T-cell (primary cell): ENCODE measurements at regions not wholly inside any gene's neighbourhood (a gene's known extent, or its start where the extent isn't known, plus 50 kb on each side); places are given as distances from the start of the nearest gene placed in this dataset.
A peak's percentile ranks its signal among the peaks of the same experiment; 100 is the strongest.

Experiments
- ATAC-seq, 4 experiments: fragments of 200-7000 bp in 3 of 4; fragments of 150-1000 bp in 1 of 4; cut with Tn5 transposase; replicated peaks in 1 of 4; 1 replicate in 3 of 4; 2 replicates in 1 of 4; pipeline ENCODE4 v1.10.0; 2021; ENCODE audit warnings: moderate library complexity in 3 of 4, mild to moderate bottlenecking in 2 of 4, moderate number of reproducible peaks in 1 of 4
- CTCF ChIA-PET, 2 donors: fragments of 300-600 bp; sonication (Branson Sonifier 250); formaldehyde crosslinking; loops; one replicate each; lab custom pipeline; 2022; ENCODE audit warnings: antibody characterized with exemption in 2 of 2; lab: Charles Lee
- POLR2A ChIA-PET, 2 donors: fragments of 300-600 bp; sonication (Branson Sonifier 250); formaldehyde crosslinking; loops; one replicate each; lab custom pipeline; 2022; ENCODE audit warnings: antibody characterized with exemption in 2 of 2; lab: Charles Lee
- DNase-seq, 35 experiments: peaks; one replicate each; pipeline versions ENCODE4 v3.0.0 to v3.0.0-alpha.2; 2013 to 2023
- H3K27ac ChIP-seq: one replicate; pipeline ENCODE4 v1.5.1; 2013; ENCODE audit warnings: low read length
- H3K27me3 ChIP-seq, 2 experiments: replicated peaks in 1 of 2; 1 replicate in 1 of 2; 2 replicates in 1 of 2; pipeline versions ENCODE4 v1.6.1 to v1.7.0; 2013; ENCODE audit warnings: low read length in 1 of 2, mixed read lengths in 1 of 2; ENCODE audit not compliant: control insufficient read depth in 2 of 2, insufficient read depth in 2 of 2; ENCODE audit errors: extremely low read depth in 1 of 2
- H3K36me3 ChIP-seq, 2 donors: 1 replicate in 1 of 2; 2 replicates in 1 of 2; pipeline versions ENCODE4 v1.6.1 to v1.7.0; 2013; ENCODE audit warnings: low read length in 1 of 2; ENCODE audit not compliant: control insufficient read depth in 2 of 2, insufficient read depth in 1 of 2; ENCODE audit errors: extremely low read depth in 1 of 2
- H3K4me1 ChIP-seq, 2 experiments: 1 replicate in 1 of 2; 2 replicates in 1 of 2; pipeline versions ENCODE4 v1.6.1 to v1.7.0; 2013; ENCODE audit warnings: low read length in 2 of 2, mixed read lengths in 1 of 2; ENCODE audit not compliant: insufficient read depth in 2 of 2, control insufficient read depth in 1 of 2; ENCODE audit errors: extremely low read depth in 1 of 2
- H3K4me3 ChIP-seq, 2 donors: 1 replicate in 1 of 2; 2 replicates in 1 of 2; pipeline versions ENCODE4 v1.5.1 to v1.7.0; 2013; ENCODE audit warnings: mild to moderate bottlenecking in 2 of 2, low read length in 1 of 2, moderate library complexity in 1 of 2; ENCODE audit not compliant: control insufficient read depth in 1 of 2; ENCODE audit errors: extremely low read depth in 1 of 2
- H3K9me3 ChIP-seq: 2 replicates; pipeline ENCODE4 v1.7.0; 2013
- H3K27ac Mint-ChIP-seq, 2 donors: one replicate each; pipeline ENCODE4 v1.8.0; 2020 to 2021; ENCODE audit warnings: mild to moderate bottlenecking in 2 of 2, mixed read lengths in 2 of 2
- H3K27me3 Mint-ChIP-seq, 2 donors: one replicate each; pipeline ENCODE4 v1.8.0; 2021 to 2022; ENCODE audit warnings: mixed read lengths in 2 of 2
- H3K36me3 Mint-ChIP-seq: one replicate; pipeline ENCODE4 v1.8.0; 2021; ENCODE audit warnings: mixed read lengths
- H3K4me1 Mint-ChIP-seq, 3 donors: one replicate each; pipeline ENCODE4 v1.8.0; 2020 to 2022; ENCODE audit warnings: mixed read lengths in 3 of 3, mild to moderate bottlenecking in 1 of 3
- H3K4me3 Mint-ChIP-seq, 3 donors: one replicate each; pipeline ENCODE4 v1.8.0; 2020 to 2022; ENCODE audit warnings: mild to moderate bottlenecking in 3 of 3, mixed read lengths in 3 of 3, moderate library complexity in 3 of 3
- H3K9me3 Mint-ChIP-seq, 3 donors: one replicate each; pipeline ENCODE4 v1.8.0; 2020 to 2022; ENCODE audit warnings: mixed read lengths in 3 of 3
- WGBS: methylation state at CpG from one replicate; pipeline ENCODE4 v1.1.5; 2013; ENCODE audit warnings: missing lambda C conversion rate; ENCODE audit not compliant: insufficient coverage; 5-methylcytosine and 5-hydroxymethylcytosine counted together

GRCh38 chr2:147327613-147328012, 517.2 kb upstream of the ACVR2A start:
- no peaks in the 10 kb centered on the region for H3K36me3 ChIP-seq
- H3K9me3 ChIP-seq = no peaks in the 10 kb centered on the region
- no peaks in the 10 kb centered on the region for H3K36me3 Mint-ChIP-seq
- H3K27me3 ChIP-seq = no peaks in the 10 kb centered on the region
- H3K4me1 ChIP-seq = no peaks in the 10 kb centered on the region
- peak overlapping the region; percentile 73 to 84 for H3K27ac Mint-ChIP-seq
- 13% methylated on average over 3 of the region's 6 CpGs for WGBS
- peaks cover 18 to 25% (median 21%) of the 10 kb centered on the region in 3 donors for H3K4me1 Mint-ChIP-seq
- ChIA-PET POLR2A (no interaction called here), CTCF (no interaction called here)
- ATAC-seq (peak in 2 of 4 experiments; percentile 49 to 59), DNase-seq (peak in 1 of 35 experiments; percentile 2)
- H3K4me3 Mint-ChIP-seq = peak overlapping the region in 1 of 3 donors; percentile 19
- H3K9me3 Mint-ChIP-seq = no peaks in the 10 kb centered on the region
- H3K27ac ChIP-seq = no peak overlapping the region
- H3K4me3 ChIP-seq = no peak overlapping the region
- no peaks in the 10 kb centered on the region for H3K27me3 Mint-ChIP-seq

GRCh38 chr2:147325990-147326389, 518.8 kb upstream of the ACVR2A start:
- Mint-ChIP-seq H3K4me1 (peaks cover 12 to 18% (median 16%) of the 10 kb centered on the region in 3 donors), H3K27ac (no peak overlapping the region), H3K27me3 (no peaks in the 10 kb centered on the region), H3K9me3 (peaks cover 0 to 3% (median 0%) of the 10 kb centered on the region in 3 donors), H3K36me3 (no peaks in the 10 kb centered on the region), H3K4me3 (no peak overlapping the region)
- no peaks in the 10 kb centered on the region for H3K9me3 ChIP-seq
- H3K27ac ChIP-seq = no peak overlapping the region
- POLR2A ChIA-PET = no interaction called here
- no peaks in the 10 kb centered on the region for H3K36me3 ChIP-seq
- ATAC-seq (no peak), DNase-seq (no peak)
- no CpG with 5 or more reads among the region's 1 CpG for WGBS
- no peaks in the 10 kb centered on the region for H3K27me3 ChIP-seq
- no peak overlapping the region for H3K4me3 ChIP-seq
- CTCF ChIA-PET = no interaction called here
- H3K4me1 ChIP-seq = no peaks in the 10 kb centered on the region

- ATAC-seq (no peak), DNase-seq (no peak)
- H3K4me3 Mint-ChIP-seq = no peak overlapping the region
- no peak overlapping the region for H3K27ac Mint-ChIP-seq
- H3K36me3 Mint-ChIP-seq = no peaks in the 10 kb centered on the region
- H3K9me3 Mint-ChIP-seq = peaks cover 16 to 30% (median 16%) of the 10 kb centered on the region in 3 donors
- Histone ChIP-seq H3K36me3 (no peaks in the 10 kb centered on the region), H3K27me3 (no peaks in the 10 kb centered on the region), H3K9me3 (no peaks in the 10 kb centered on the region), H3K4me1 (no peaks in the 10 kb centered on the region), H3K4me3 (no peak overlapping the region), H3K27ac (no peak overlapping the region)
- no peaks in the 10 kb centered on the region for H3K4me1 Mint-ChIP-seq
- ChIA-PET CTCF (no interaction called here), POLR2A (no interaction called here)
- H3K27me3 Mint-ChIP-seq = no peaks in the 10 kb centered on the region
These were observed 524.7 kb upstream of the ACVR2A start for GRCh38 chr2:147320146-147320545.

GRCh38 chr2:147311058-147311430, 533.8 kb upstream of the ACVR2A start:
- Mint-ChIP-seq H3K9me3 (peaks cover 0 to 5% (median 0%) of the 10 kb centered on the region in 3 donors), H3K4me3 (no peak overlapping the region), H3K27ac (no peak overlapping the region), H3K36me3 (no peaks in the 10 kb centered on the region), H3K4me1 (peaks cover 1 to 6% (median 6%) of the 10 kb centered on the region in 3 donors), H3K27me3 (no peaks in the 10 kb centered on the region)
- no peak overlapping the region for H3K27ac ChIP-seq
- DNase-seq = no peak
- ChIA-PET POLR2A (no interaction called here), CTCF (no interaction called here)
- no peaks in the 10 kb centered on the region for H3K27me3 ChIP-seq
- no peak for ATAC-seq
- WGBS = 0% methylated on average over 1 of the region's 3 CpGs
- H3K4me3 ChIP-seq = no peak overlapping the region
- no peaks in the 10 kb centered on the region for H3K9me3 ChIP-seq
- no peaks in the 10 kb centered on the region for H3K36me3 ChIP-seq
- no peaks in the 10 kb centered on the region for H3K4me1 ChIP-seq

- ATAC-seq = no peak
- Histone ChIP-seq H3K9me3 (no peaks in the 10 kb centered on the region), H3K27ac (no peak overlapping the region), H3K36me3 (no peaks in the 10 kb centered on the region), H3K4me1 (no peaks in the 10 kb centered on the region), H3K4me3 (no peak overlapping the region), H3K27me3 (no peaks in the 10 kb centered on the region)
- H3K36me3 Mint-ChIP-seq = no peaks in the 10 kb centered on the region
- H3K9me3 Mint-ChIP-seq = peaks cover 0 to 5% (median 0%) of the 10 kb centered on the region in 3 donors
- H3K4me1 Mint-ChIP-seq = peaks cover 1 to 6% (median 6%) of the 10 kb centered on the region in 3 donors
- no CpG with 5 or more reads among the region's 2 CpGs for WGBS
- no peak overlapping the region for H3K27ac Mint-ChIP-seq
- ChIA-PET CTCF (no interaction called here), POLR2A (no interaction called here)
- H3K27me3 Mint-ChIP-seq = no peaks in the 10 kb centered on the region
- DNase-seq = no peak
- H3K4me3 Mint-ChIP-seq = no peak overlapping the region
These were observed 534.3 kb upstream of the ACVR2A start for GRCh38 chr2:147310335-147311057.

GRCh38 chr2:147297820-147298219, 547.0 kb upstream of the ACVR2A start:
- no peaks in the 10 kb centered on the region for H3K9me3 Mint-ChIP-seq
- DNase-seq (peak in 8 of 35 experiments; percentile 0 to 38 (median 4)), ATAC-seq (peak; percentile 77 to 88 (median 82))
- peak overlapping the region; percentile 27 for H3K27ac ChIP-seq
- ChIA-PET POLR2A (interaction anchor here in 1 of 2 donors (1.0 kb wide), 1 partner anchor 508 kb away, joined by 3 read pairs; no protein-coding TSS in a partner anchor), CTCF (no interaction called here)
- H3K4me1 Mint-ChIP-seq = peaks cover 25 to 70% (median 63%) of the 10 kb centered on the region in 3 donors
- peak overlapping the region; percentile 86 to 94 for H3K27ac Mint-ChIP-seq
- H3K9me3 ChIP-seq = no peaks in the 10 kb centered on the region
- no peaks in the 10 kb centered on the region for H3K27me3 Mint-ChIP-seq
- no peaks in the 10 kb centered on the region for H3K27me3 ChIP-seq
- peaks cover 0 to 10% of the 10 kb centered on the region in 2 experiments for H3K4me1 ChIP-seq
- no CpG with 5 or more reads among the region's 3 CpGs for WGBS
- no peak overlapping the region for H3K4me3 ChIP-seq
- no peaks in the 10 kb centered on the region for H3K36me3 Mint-ChIP-seq
- H3K36me3 ChIP-seq = no peaks in the 10 kb centered on the region
- H3K4me3 Mint-ChIP-seq = peak overlapping the region in 2 of 3 donors; percentile 26 to 47
